ENCODE measurements at regions not wholly inside any gene's neighbourhood (a gene's known extent, or its start where the extent isn't known, plus 50 kb on each side); places are given as distances from the start of the nearest gene placed in this dataset.
"Not testable (repeated sequence)": the region's sequence is repeated elsewhere in the genome, so short reads cannot be mapped to it uniquely, and the experiment has no call there.

DNA sequence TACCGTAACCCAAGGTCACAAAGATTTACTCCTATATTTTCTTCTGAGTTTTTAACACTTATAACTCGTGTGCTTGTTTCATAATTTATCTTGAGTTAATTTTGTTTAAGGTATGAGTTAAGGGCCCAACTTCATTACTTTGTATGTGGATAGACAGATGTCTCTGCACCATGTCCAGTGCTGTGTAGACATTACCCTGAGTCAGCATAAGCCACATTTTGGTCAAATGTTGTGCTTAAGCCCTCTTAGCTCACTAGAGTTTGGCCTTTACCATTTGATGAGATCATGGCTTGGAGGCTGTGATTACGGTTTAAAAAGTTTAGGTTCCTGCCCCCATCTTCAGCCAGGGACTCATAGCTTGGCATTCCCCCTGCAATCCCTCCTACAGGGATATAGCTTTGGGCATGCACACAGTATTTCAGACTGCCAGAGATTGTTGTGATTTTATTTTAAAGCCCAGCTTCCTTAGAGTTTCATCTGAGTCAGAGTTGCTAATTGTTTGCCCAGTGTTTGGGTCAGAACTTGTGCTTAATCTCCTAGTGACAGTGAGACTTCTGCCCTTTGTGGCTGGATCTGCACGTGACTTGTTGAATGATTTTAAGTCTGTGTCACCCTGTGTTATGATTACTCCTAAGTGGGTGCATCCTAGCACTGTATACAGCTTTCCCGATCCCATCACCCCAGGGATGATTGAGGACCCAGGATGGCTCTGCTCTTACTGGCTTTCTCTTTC lies 393.1 kb downstream of the CNTNAP4 start:
- TF ChIP-seq, protein P1, sequence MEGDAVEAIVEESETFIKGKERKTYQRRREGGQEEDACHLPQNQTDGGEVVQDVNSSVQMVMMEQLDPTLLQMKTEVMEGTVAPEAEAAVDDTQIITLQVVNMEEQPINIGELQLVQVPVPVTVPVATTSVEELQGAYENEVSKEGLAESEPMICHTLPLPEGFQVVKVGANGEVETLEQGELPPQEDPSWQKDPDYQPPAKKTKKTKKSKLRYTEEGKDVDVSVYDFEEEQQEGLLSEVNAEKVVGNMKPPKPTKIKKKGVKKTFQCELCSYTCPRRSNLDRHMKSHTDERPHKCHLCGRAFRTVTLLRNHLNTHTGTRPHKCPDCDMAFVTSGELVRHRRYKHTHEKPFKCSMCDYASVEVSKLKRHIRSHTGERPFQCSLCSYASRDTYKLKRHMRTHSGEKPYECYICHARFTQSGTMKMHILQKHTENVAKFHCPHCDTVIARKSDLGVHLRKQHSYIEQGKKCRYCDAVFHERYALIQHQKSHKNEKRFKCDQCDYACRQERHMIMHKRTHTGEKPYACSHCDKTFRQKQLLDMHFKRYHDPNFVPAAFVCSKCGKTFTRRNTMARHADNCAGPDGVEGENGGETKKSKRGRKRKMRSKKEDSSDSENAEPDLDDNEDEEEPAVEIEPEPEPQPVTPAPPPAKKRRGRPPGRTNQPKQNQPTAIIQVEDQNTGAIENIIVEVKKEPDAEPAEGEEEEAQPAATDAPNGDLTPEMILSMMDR (IDR thresholded peaks at IDR 0.05; ENCODE audit: extremely low read depth, missing control alignments) = no peak
- DNase-seq (ENCODE audit: low spot score) = no peak

DNA sequence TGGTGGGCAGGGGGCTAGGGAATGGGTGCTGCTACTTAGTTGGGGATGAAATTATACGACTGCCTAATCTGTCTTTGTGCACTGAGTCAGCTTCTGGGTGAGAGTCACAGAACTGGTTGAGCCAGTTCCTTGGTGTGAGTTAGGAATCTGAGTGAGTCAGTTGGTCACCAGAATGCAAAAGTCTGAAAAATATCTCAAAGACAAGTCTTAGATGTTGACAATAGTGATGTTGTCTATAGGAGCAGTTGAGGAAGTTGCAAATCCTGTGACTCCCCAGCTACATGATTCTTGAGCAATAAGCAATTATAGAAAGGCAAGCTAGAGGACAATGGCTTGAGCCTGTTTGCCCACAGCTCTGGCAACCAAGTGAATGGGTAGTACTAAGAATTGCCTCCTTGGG lies 399.2 kb downstream of the CNTNAP4 start:
- TF ChIP-seq, protein P1 (IDR thresholded peaks at IDR 0.05; ENCODE audit: extremely low read depth, missing control alignments) = no peak
- DNase-seq (ENCODE audit: low spot score) = no peak

DNA sequence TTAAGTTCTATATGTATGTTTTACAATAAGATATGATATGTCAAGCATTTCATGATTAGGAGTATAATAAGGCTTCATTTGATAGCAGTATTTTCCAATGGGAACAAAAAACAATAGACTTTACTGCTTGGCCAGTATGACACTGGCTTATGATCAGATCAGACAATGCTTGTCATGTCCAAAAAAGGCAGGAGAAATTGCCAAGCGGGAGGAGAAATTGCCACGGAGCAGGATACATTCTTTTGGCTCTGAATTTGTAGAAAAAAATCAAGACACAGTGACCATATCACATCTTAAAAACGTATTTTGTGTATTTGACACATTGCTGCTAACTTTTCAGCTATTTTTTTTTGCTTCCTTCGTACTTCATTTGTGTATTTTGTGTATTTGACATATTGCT lies 404.1 kb downstream of the CNTNAP4 start:
- DNase-seq (ENCODE audit: low spot score) = no peak

DNA sequence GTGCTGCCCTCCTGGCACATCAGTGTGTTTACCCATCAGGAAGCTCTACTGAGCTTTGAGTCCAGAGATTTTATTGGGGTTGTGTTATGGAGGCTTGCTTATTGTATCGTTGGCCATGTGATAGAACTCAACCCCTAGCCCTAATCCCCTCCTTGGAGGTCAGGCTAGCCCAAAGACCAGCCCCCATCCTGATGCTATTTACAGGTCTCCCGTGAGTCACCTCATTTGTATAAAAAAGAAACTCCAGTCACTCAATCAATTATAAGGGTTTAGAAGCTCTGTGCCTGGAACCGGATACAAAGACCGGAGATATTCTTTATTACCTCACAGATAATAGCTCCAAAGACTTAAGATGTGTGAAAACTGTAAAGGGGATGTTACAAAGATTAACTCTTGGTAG lies 405.9 kb downstream of the CNTNAP4 start:
- no peak for DNase-seq (ENCODE audit: low spot score)
- TF ChIP-seq, protein P1 (IDR thresholded peaks at IDR 0.05; ENCODE audit: extremely low read depth, missing control alignments) = no peak

More for the DNA sequence above, 404.1 kb downstream of the CNTNAP4 start:
- TF ChIP-seq, protein P1 (IDR thresholded peaks at IDR 0.05; ENCODE audit: extremely low read depth, missing control alignments) = no peak

DNA sequence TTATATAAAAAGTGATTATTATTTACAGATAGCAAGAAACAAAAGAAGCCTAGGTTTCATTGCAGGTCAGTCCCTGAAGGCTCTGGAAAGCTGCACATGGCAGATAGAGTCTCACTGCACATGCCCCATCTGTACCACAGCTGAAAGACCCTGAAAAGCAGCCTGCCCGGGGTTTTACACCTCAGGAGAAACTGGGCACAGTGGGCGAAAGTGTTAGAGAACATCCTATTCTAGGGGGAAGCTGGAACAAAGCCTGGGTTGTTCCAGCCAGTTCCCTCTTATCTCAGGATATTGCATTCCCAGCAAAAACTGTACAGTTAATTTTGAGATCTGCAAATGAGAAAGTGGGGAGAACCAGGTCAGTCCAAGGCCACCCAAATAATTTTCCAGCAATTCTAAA lies 419.7 kb downstream of the CNTNAP4 start:
- TF ChIP-seq, protein P1 (IDR thresholded peaks at IDR 0.05; ENCODE audit: extremely low read depth, missing control alignments) = no peak
- no peak for DNase-seq (ENCODE audit: low spot score)

DNA sequence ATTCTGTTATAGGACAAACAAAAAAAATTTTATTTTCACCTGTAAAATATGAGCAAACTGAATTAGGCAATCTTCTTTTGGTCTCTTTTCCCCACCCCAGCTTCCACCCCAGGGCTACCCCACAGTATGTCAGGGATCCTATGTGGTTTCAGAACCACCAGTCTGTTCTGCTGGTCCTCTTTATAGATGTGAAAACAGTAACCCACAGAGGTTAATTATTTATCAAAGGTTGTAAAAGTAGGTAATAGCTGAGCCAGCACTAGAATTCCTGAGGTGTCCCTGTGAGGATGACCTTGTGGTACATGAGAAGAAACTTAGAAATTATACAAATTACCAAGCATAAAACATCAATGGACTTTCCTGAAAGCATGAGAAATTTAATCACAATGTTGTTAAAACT lies 428.7 kb downstream of the CNTNAP4 start:
- no peak for DNase-seq (ENCODE audit: low spot score)
- TF ChIP-seq, protein P1 (IDR thresholded peaks at IDR 0.05; ENCODE audit: extremely low read depth, missing control alignments) = no peak

DNA sequence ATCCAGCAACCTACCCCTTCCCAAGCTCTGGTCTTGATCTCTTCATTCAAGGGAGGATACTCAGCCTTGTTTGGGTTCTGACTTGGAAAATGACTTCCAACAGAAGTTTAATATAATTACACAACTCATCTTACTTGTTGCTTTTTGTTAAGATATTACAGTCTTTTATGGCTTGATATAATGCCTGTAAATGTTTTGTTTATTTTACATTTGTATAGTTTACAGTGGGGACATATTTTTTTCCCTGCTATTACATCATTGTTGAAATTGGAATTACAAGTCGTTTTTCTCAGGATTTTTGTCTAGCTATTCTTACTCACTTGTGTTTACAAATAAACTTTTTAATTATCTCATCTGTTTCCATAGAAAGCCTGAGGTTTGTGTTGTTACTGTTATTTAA lies 436.0 kb downstream of the CNTNAP4 start:
- TF ChIP-seq, protein P1 (IDR thresholded peaks at IDR 0.05; ENCODE audit: extremely low read depth, missing control alignments) = no peak

DNA sequence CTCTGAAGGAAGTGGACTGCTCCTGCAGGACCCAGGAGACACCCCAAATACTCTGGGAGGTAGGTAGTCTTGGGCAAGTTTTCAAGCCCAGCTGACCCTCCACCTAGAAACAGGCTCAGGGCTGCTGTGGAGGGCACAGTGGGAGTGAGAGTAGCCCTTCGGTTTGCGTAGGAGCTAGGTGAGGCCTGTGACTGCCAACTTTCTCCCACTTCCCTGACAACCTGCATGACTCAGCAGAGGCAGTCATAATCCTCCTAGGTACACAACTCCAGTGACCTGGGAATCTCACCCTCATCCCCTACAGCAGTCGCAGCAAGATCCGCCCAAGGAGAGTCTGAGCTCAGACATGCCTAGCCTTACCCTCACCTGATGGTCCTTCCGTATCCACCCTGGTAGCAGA lies 439.1 kb downstream of the CNTNAP4 start:
- not testable (repeated sequence) for DNase-seq (ENCODE audit: low spot score)

More for the DNA sequence above, 436.0 kb downstream of the CNTNAP4 start:
- DNase-seq (ENCODE audit: low spot score) = no peak
